RWPE2 (cell line): ENCODE measurements at regions not wholly inside any gene's neighbourhood (a gene's known extent, or its start where the extent isn't known, plus 50 kb on each side); places are given as distances from the start of the nearest gene placed in this dataset.
"Not testable (repeated sequence)": the region's sequence is repeated elsewhere in the genome, so short reads cannot be mapped to it uniquely, and the experiment has no call there.

Source experiments
- ATAC-seq: fragments of 200-7000 bp; cut with Tn5 transposase; 3 replicates; pipeline ENCODE4 v1.9.1; 2021; ENCODE audit warnings: low read depth
- DNase-seq: peaks from one replicate; pipeline ENCODE4 v3.0.0-alpha.2; 2020; ENCODE audit warnings: low spot score
- H3K27ac ChIP-seq: fragments of 450-650 bp; 2 replicates; pipeline ENCODE4 v1.5.1; 2017; ENCODE audit warnings: mild to moderate bottlenecking; ENCODE audit not compliant: poor library complexity, severe bottlenecking
- H3K27me3 ChIP-seq: fragments of 250-450 bp; sonication (Bioruptor Pico); 2 replicates; pipeline ENCODE4 v1.5.1; 2021; ENCODE audit warnings: mild to moderate bottlenecking, moderate library complexity; ENCODE audit not compliant: insufficient read depth, poor library complexity, severe bottlenecking
- H3K36me3 ChIP-seq: fragments of 250-450 bp; sonication (Bioruptor Pico); 2 replicates; pipeline ENCODE4 v1.5.1; 2020; ENCODE audit warnings: low read depth, mild to moderate bottlenecking, moderate library complexity
- H3K4me1 ChIP-seq: fragments of 250-450 bp; sonication (Bioruptor Pico); 2 replicates; pipeline ENCODE4 v1.5.1; 2021; ENCODE audit warnings: mild to moderate bottlenecking, moderate library complexity; ENCODE audit not compliant: insufficient read depth, poor library complexity, severe bottlenecking
- H3K4me3 ChIP-seq: fragments of 250-450 bp; sonication (Bioruptor Pico); 2 replicates; pipeline ENCODE4 v1.5.1; 2021; ENCODE audit warnings: mild to moderate bottlenecking, moderate library complexity; ENCODE audit not compliant: severe bottlenecking
- H3K9me3 ChIP-seq: fragments of 250-450 bp; sonication (Bioruptor Pico); 2 replicates; pipeline ENCODE4 v1.5.1; 2021; ENCODE audit warnings: mild to moderate bottlenecking, moderate library complexity; ENCODE audit not compliant: severe bottlenecking
- CTCF ChIP-seq: fragments of 450-650 bp; IDR thresholded peaks from one replicate; pipeline ENCODE4 v1.5.1; 2017; ENCODE audit warnings: mild to moderate bottlenecking, moderate library complexity; ENCODE audit not compliant: poor library complexity, severe bottlenecking

GRCh38 chr6:150514806-150515380 lies 84.8 kb upstream of the PLEKHG1 start:
- H3K27me3 ChIP-seq: no peaks in the 10 kb centered on the region
- no peaks in the 10 kb centered on the region for H3K36me3 ChIP-seq
- ATAC-seq (no peak), DNase-seq (no peak)
- TF ChIP-seq CTCF: no peak
- H3K9me3 ChIP-seq: no peaks in the 10 kb centered on the region
- no peak overlapping the region for H3K4me3 ChIP-seq
- H3K27ac ChIP-seq: no peak overlapping the region
- H3K4me1 ChIP-seq: no peaks in the 10 kb centered on the region

DNA sequence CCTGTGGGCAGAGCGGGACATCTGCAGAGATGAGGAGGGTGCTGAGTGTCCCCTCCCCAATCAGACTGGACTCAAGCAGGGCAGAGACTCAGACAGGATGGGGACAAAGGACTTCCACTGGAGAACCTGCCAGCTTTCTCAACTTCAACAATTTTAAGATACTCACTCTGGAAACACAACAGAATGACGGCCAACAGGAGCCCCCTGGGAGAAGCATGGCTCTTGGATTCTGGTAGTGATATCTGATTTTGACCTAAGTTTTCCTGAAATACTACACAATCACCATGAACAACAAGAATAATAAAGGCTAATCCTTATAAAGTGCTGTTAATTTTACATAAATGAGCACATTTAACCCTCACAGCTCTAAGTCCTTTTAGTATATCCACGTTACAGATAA lies 83.5 kb upstream of the PLEKHG1 start:
- TF ChIP-seq CTCF: no peak
- Histone ChIP-seq H3K27me3 (no peaks in the 10 kb centered on the region), H3K27ac (no peak overlapping the region), H3K4me3 (no peak overlapping the region), H3K9me3 (no peaks in the 10 kb centered on the region), H3K36me3 (no peaks in the 10 kb centered on the region), H3K4me1 (no peaks in the 10 kb centered on the region)
- no peak for ATAC-seq
- DNase-seq: no peak

DNA sequence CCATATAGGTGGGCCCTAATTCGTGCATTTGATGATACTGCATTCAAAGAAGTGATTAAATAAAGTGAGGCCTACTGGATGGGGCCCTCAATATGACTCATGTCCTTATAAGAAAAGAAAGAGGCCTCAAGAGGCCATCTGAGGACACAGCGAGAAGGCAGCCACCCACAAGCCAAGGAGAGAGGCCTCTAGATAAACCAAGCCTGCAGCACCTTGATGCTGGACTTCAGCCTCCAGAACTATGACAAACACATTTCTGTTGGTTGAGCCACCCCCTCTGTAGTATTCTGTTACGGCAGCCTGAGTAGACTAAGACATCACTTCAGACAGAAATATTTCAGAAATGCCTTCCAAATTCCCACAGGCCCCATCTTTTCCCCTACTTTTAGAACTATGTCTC lies 82.5 kb upstream of the PLEKHG1 start:
- DNase-seq (no peak), ATAC-seq (no peak)
- no peaks in the 10 kb centered on the region for H3K36me3 ChIP-seq
- no peak overlapping the region for H3K4me3 ChIP-seq
- H3K9me3 ChIP-seq: no peaks in the 10 kb centered on the region
- no peaks in the 10 kb centered on the region for H3K4me1 ChIP-seq
- H3K27ac ChIP-seq: no peak overlapping the region
- H3K27me3 ChIP-seq: no peaks in the 10 kb centered on the region
- TF ChIP-seq CTCF: no peak

DNA sequence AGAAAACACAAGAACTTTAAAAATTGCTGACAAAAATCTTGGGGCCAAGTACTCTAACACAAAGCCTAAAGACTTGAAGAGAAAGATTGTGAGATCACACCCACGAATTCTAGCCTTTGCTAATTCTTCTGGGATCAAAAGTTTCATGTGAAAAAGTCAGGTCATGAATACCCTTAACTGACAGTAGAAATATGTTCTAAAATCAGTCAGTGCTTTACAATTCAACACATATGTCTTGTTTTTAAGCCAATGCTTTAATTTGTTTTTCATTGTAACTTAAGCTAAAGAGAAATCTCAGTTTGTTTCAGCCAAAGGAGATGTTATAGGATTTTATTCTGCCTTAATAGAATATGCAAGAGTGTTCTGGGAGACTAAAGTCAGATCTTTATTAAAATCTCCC lies 78.2 kb upstream of the PLEKHG1 start:
- Histone ChIP-seq H3K27me3 (no peaks in the 10 kb centered on the region), H3K4me1 (no peaks in the 10 kb centered on the region), H3K9me3 (no peaks in the 10 kb centered on the region), H3K4me3 (no peak overlapping the region), H3K27ac (no peak overlapping the region), H3K36me3 (no peaks in the 10 kb centered on the region)
- no peak for DNase-seq
- no peak for TF ChIP-seq CTCF
- ATAC-seq: no peak

DNA sequence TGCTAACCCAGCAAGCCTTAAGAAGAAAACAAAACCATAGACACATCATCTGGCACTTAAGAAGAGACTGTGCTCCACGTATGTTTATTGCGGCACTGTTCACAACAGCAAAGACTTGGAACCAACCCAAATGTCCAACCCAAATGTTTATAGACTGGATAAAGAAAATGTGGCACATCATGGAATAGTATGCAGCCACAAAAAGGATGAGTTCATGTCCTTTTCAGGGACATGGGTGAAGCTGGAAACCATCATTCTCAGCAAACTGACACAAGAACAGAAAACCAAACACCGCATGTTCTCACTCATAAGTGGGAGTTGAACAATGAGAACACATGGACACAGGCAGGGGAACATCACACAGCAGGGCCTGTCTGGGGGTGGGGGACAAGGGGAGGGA lies 76.5 kb upstream of the PLEKHG1 start:
- H3K4me1 ChIP-seq, H3K4me3 ChIP-seq, ATAC-seq, H3K27me3 ChIP-seq, H3K27ac ChIP-seq, DNase-seq, H3K36me3 ChIP-seq, H3K9me3 ChIP-seq: not testable (repeated sequence)
